ENCODE measurements at regions not wholly inside any gene's neighbourhood (a gene's known extent, or its start where the extent isn't known, plus 50 kb on each side); places are given as distances from the start of the nearest gene placed in this dataset.

- TF ChIP-seq CTCF (IDR thresholded peaks at IDR 0.05; ENCODE audit: low read depth, low read length) (no peak), EZH2phosphoT487 (IDR thresholded peaks at IDR 0.05; ENCODE audit: low read depth) (no peak)
These were observed 187.7 kb upstream of the C1orf174 start for GRCh38 chr1:4087530-4088420.
